Mesothelial cell of epicardium (in vitro differentiated cells): ENCODE measurements at regions not wholly inside any gene's neighbourhood (a gene's known extent, or its start where the extent isn't known, plus 50 kb on each side); places are given as distances from the start of the nearest gene placed in this dataset.

Experiments
- DNase-seq, 2 experiments: peaks; one replicate each; pipeline ENCODE4 v3.0.0; 2021; ENCODE audit warnings: low spot score in 2 of 2; ENCODE audit not compliant: unreplicated experiment in 2 of 2
- H3K27ac Mint-ChIP-seq: 2 replicates; pipeline ENCODE4 v1.8.0; 2021; ENCODE audit warnings: mixed read lengths
- H3K27me3 Mint-ChIP-seq: 2 replicates; pipeline ENCODE4 v1.8.0; 2021; ENCODE audit warnings: low read depth, mixed read lengths
- H3K36me3 Mint-ChIP-seq: 2 replicates; pipeline ENCODE4 v1.8.0; 2021; ENCODE audit warnings: mixed read lengths
- H3K4me1 Mint-ChIP-seq: 2 replicates; pipeline ENCODE4 v1.8.0; 2021; ENCODE audit warnings: mixed read lengths
- H3K4me3 Mint-ChIP-seq: 2 replicates; pipeline ENCODE4 v1.8.0; 2021; ENCODE audit warnings: mild to moderate bottlenecking, moderate library complexity, mixed read lengths
- H3K9me3 Mint-ChIP-seq: 2 replicates; pipeline ENCODE4 v1.8.0; 2021; ENCODE audit warnings: mixed read lengths
- CTCF ChIP-seq: fragments of 200-600 bp; sonication (generic); IDR thresholded peaks from one replicate; pipeline ENCODE4 v1.5.0; 2021; ENCODE audit warnings: antibody characterized with exemption; ENCODE audit not compliant: unreplicated experiment

GRCh38 chr2:13574831-13575230 is 858.1 kb downstream of the TRIB2 start:
- no peaks in the 10 kb centered on the region for H3K4me1 Mint-ChIP-seq
- no peak overlapping the region for H3K27ac Mint-ChIP-seq

GRCh38 chr2:13576406-13577036 is 859.8 kb downstream of the TRIB2 start:
- no peak for DNase-seq
- H3K4me1 Mint-ChIP-seq: no peaks in the 10 kb centered on the region
- H3K27ac Mint-ChIP-seq: no peak overlapping the region
- peaks cover 7% of the 10 kb centered on the region for H3K27me3 Mint-ChIP-seq
- no peaks in the 10 kb centered on the region for H3K36me3 Mint-ChIP-seq
- H3K9me3 Mint-ChIP-seq: no peaks in the 10 kb centered on the region
- H3K4me3 Mint-ChIP-seq: no peak overlapping the region
- no peak for TF ChIP-seq CTCF

More at GRCh38 chr2:13574831-13575230, 858.1 kb downstream of the TRIB2 start:
- Mint-ChIP-seq H3K27me3 (peaks cover 7% of the 10 kb centered on the region), H3K4me3 (no peak overlapping the region), H3K36me3 (no peaks in the 10 kb centered on the region), H3K9me3 (no peaks in the 10 kb centered on the region)
- DNase-seq: no peak
- no peak for TF ChIP-seq CTCF

GRCh38 chr2:13578547-13578946 is 861.8 kb downstream of the TRIB2 start:
- no peak for DNase-seq
- no peak overlapping the region for H3K4me3 Mint-ChIP-seq
- H3K27ac Mint-ChIP-seq: no peak overlapping the region
- no peaks in the 10 kb centered on the region for H3K36me3 Mint-ChIP-seq
- peaks cover 1% of the 10 kb centered on the region for H3K27me3 Mint-ChIP-seq
- TF ChIP-seq CTCF: no peak
- H3K9me3 Mint-ChIP-seq: no peaks in the 10 kb centered on the region
- H3K4me1 Mint-ChIP-seq: no peaks in the 10 kb centered on the region

GRCh38 chr2:13581471-13581870 is 864.7 kb downstream of the TRIB2 start:
- TF ChIP-seq CTCF: no peak
- Mint-ChIP-seq H3K27me3 (peaks cover 1% of the 10 kb centered on the region), H3K4me3 (no peak overlapping the region), H3K4me1 (no peaks in the 10 kb centered on the region), H3K36me3 (no peaks in the 10 kb centered on the region), H3K9me3 (no peaks in the 10 kb centered on the region), H3K27ac (no peak overlapping the region)
- no peak for DNase-seq

GRCh38 chr2:13583609-13584008 is 866.9 kb downstream of the TRIB2 start:
- Mint-ChIP-seq H3K4me1 (no peaks in the 10 kb centered on the region), H3K36me3 (no peaks in the 10 kb centered on the region), H3K9me3 (no peaks in the 10 kb centered on the region), H3K27me3 (no peaks in the 10 kb centered on the region), H3K27ac (no peak overlapping the region), H3K4me3 (no peak overlapping the region)
- no peak for TF ChIP-seq CTCF
- no peak for DNase-seq

GRCh38 chr2:13584020-13584419 is 867.3 kb downstream of the TRIB2 start:
- Mint-ChIP-seq H3K27me3 (no peaks in the 10 kb centered on the region), H3K4me3 (no peak overlapping the region), H3K9me3 (no peaks in the 10 kb centered on the region), H3K36me3 (no peaks in the 10 kb centered on the region), H3K4me1 (no peaks in the 10 kb centered on the region), H3K27ac (no peak overlapping the region)
- no peak for TF ChIP-seq CTCF
- no peak for DNase-seq
